ENCODE measurements at regions not wholly inside any gene's neighbourhood (a gene's known extent, or its start where the extent isn't known, plus 50 kb on each side); places are given as distances from the start of the nearest gene placed in this dataset.

- Histone ChIP-seq H3K9ac (ENCODE audit: control insufficient read depth, extremely low read depth, insufficient read depth, low read length) (peak overlapping the region; percentile 58), H2AFZ (ENCODE audit: control insufficient read depth, low read length) (no peak overlapping the region), H3K79me2 (ENCODE audit: control insufficient read depth, insufficient read depth, low read length) (no peaks in the 10 kb centered on the region), H3K9me1 (ENCODE audit: control insufficient read depth, extremely low read depth, insufficient read depth, low read length) (no peaks in the 10 kb centered on the region), H3K36me3 (ENCODE audit: control insufficient read depth in 2 of 2, extremely low read depth in 1 of 2, insufficient read depth in 2 of 2, low read length in 2 of 2) (no peaks in the 10 kb centered on the region), H3K4me2 (ENCODE audit: control insufficient read depth, extremely low read depth, insufficient read depth, low read depth, low read length) (peak overlapping the region; percentile 80), H3K27ac (ENCODE audit: control insufficient read depth, insufficient read depth, low read length) (peak overlapping the region; percentile 94), H3K9me3 (ENCODE audit: control insufficient read depth, low read depth, low read length) (peaks cover 3% of the 10 kb centered on the region), H3K27me3 (ENCODE audit: control insufficient read depth, extremely low read depth, insufficient read depth, low read length) (no peaks in the 10 kb centered on the region), H4K20me1 (ENCODE audit: control insufficient read depth, extremely low read depth, insufficient read depth, low read length) (no peaks in the 10 kb centered on the region), H3K4me3 (ENCODE audit: control insufficient read depth in 2 of 3, extremely low read depth in 1 of 3, insufficient read depth in 2 of 3, low read depth in 1 of 3, low read length in 3 of 3) (peak overlapping the region in 1 of 3 experiments; percentile 19), H3K4me1 (ENCODE audit: control insufficient read depth, extremely low read depth, insufficient read depth, low read length) (peaks cover 61% of the 10 kb centered on the region)
- dilution Hi-C loops (cut with MboI; ENCODE audit: extremely low pct_ligation_motif_present, low sequenced_read_pairs), result no loop called here
- TF ChIP-seq CTCF (optimal IDR thresholded peaks at IDR 0.05 in 1 of 3, IDR thresholded peaks at IDR 0.05 in 1 of 3, conservative IDR thresholded peaks at IDR 0.05 in 1 of 3; ENCODE audit: extremely low read depth in 1 of 3, insufficient read depth in 2 of 3, low read length in 3 of 3) (peak in 1 of 3 experiments; percentile 21), EZH2 (IDR thresholded peaks at IDR 0.05; ENCODE audit: low read length) (no peak)
- FAIRE-seq (peak; percentile 100), DNase-seq (ENCODE audit: low read depth, low spot score) (peak; percentile 98)
These were observed 105.0 kb downstream of the MATN1 start for GRCh38 chr1:30618335-30618747.

GRCh38 chr1:30616759-30617158, 106.6 kb downstream of the MATN1 start:
- Histone ChIP-seq H3K79me2 (ENCODE audit: control insufficient read depth, insufficient read depth, low read length) (no peaks in the 10 kb centered on the region), H4K20me1 (ENCODE audit: control insufficient read depth, extremely low read depth, insufficient read depth, low read length) (no peaks in the 10 kb centered on the region), H3K4me2 (ENCODE audit: control insufficient read depth, extremely low read depth, insufficient read depth, low read depth, low read length) (peak overlapping the region; percentile 80), H3K27ac (ENCODE audit: control insufficient read depth, insufficient read depth, low read length) (peak overlapping the region; percentile 94), H3K4me1 (ENCODE audit: control insufficient read depth, extremely low read depth, insufficient read depth, low read length) (peaks cover 74% of the 10 kb centered on the region), H3K9me1 (ENCODE audit: control insufficient read depth, extremely low read depth, insufficient read depth, low read length) (no peaks in the 10 kb centered on the region), H3K9ac (ENCODE audit: control insufficient read depth, extremely low read depth, insufficient read depth, low read length) (peak overlapping the region; percentile 16), H3K36me3 (ENCODE audit: control insufficient read depth in 2 of 2, extremely low read depth in 1 of 2, insufficient read depth in 2 of 2, low read length in 2 of 2) (no peaks in the 10 kb centered on the region), H3K27me3 (ENCODE audit: control insufficient read depth, extremely low read depth, insufficient read depth, low read length) (no peaks in the 10 kb centered on the region), H3K9me3 (ENCODE audit: control insufficient read depth, low read depth, low read length) (no peaks in the 10 kb centered on the region), H3K4me3 (ENCODE audit: control insufficient read depth in 2 of 3, extremely low read depth in 1 of 3, insufficient read depth in 2 of 3, low read depth in 1 of 3, low read length in 3 of 3) (no peak overlapping the region), H2AFZ (ENCODE audit: control insufficient read depth, low read length) (no peak overlapping the region)
- DNase-seq (ENCODE audit: low read depth, low spot score), result no peak
- dilution Hi-C loops (cut with MboI; ENCODE audit: extremely low pct_ligation_motif_present, low sequenced_read_pairs), result no loop called here
- FAIRE-seq, result no peak
- no peak for TF ChIP-seq CTCF (optimal IDR thresholded peaks at IDR 0.05 in 1 of 3, IDR thresholded peaks at IDR 0.05 in 1 of 3, conservative IDR thresholded peaks at IDR 0.05 in 1 of 3; ENCODE audit: extremely low read depth in 1 of 3, insufficient read depth in 2 of 3, low read length in 3 of 3)
- TF ChIP-seq EZH2 (IDR thresholded peaks at IDR 0.05; ENCODE audit: low read length), result no peak

Data from keratinocyte (primary cell).